SK-N-SH treated with all-trans-retinoic acid at 6 μM for 48 hours (cell line): ENCODE measurements at regions not wholly inside any gene's neighbourhood (a gene's known extent, or its start where the extent isn't known, plus 50 kb on each side); places are given as distances from the start of the nearest gene placed in this dataset.

Source experiments
- ARNTL ChIP-seq: fragments of 450-650 bp; formaldehyde crosslinking; IDR thresholded peaks from 2 replicates; pipeline ENCODE4 v1.5.0; 2020; ENCODE audit warnings: low read depth, mild to moderate bottlenecking, moderate library complexity, borderline replicate concordance
- ESRRG ChIP-seq: fragments of 250-450 bp; sonication (Bioruptor Pico); IDR thresholded peaks from 2 replicates; pipeline ENCODE4 v1.6.1; 2021; ENCODE audit warnings: mild to moderate bottlenecking
- OSR1 ChIP-seq: fragments of 250-450 bp; sonication (Bioruptor Pico); IDR thresholded peaks from 2 replicates; pipeline ENCODE4 v1.8.0; 2022; ENCODE audit warnings: moderate library complexity, mild to moderate bottlenecking, inconsistent platforms
- TCF4 ChIP-seq: fragments of 250-450 bp; sonication (Bioruptor Pico); IDR thresholded peaks from 2 replicates; pipeline ENCODE4 v1.8.0; 2021; ENCODE audit warnings: mild to moderate bottlenecking, moderate library complexity, borderline replicate concordance
- ZFP3 ChIP-seq: fragments of 250-450 bp; sonication (Bioruptor Pico); IDR thresholded peaks from 2 replicates; pipeline ENCODE4 v1.5.0; 2020; ENCODE audit warnings: mild to moderate bottlenecking, moderate library complexity

DNA sequence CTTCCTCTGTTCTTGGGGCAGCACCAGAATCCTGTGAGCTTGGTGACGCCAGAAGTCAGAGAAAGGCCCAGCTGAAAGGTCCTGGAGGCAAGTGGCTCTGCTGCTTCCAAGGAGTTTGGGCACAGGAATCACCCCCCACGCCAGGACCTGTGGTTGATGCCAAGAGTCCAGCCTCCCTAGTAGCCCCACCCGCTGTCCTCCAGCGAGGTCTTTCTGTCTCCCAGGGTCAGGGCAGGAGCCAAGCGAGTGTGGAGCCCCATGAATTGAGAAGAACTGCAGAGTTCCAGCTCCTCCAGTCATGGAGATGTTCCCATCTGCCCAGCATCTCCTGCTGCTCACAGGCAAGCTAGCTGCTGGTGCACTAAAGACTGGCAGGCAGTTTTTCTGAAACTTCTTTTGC is 631.7 kb upstream of the MGMT start:
- TF ChIP-seq ESRRG (CRISPR knock-in tag) (no peak), OSR1 (no peak), ZFP3 (CRISPR knock-in tag) (no peak), ARNTL (CRISPR knock-in tag) (no peak), TCF4 (CRISPR knock-in tag) (no peak)
